GF-D8 (cell line): ENCODE measurements at regions not wholly inside any gene's neighbourhood (a gene's known extent, or its start where the extent isn't known, plus 50 kb on each side); places are given as distances from the start of the nearest gene placed in this dataset.
"Not testable (repeated sequence)": the region's sequence is repeated elsewhere in the genome, so short reads cannot be mapped to it uniquely, and the experiment has no call there.

ENCODE experiments used
- DNase-seq: peaks from one replicate; lab custom pipeline; 2025; lab: John Stamatoyannopoulos, UW

GRCh38 chr13:76289558-76289957, 596.6 kb downstream of the KCTD12 start:
- DNase-seq, result no peak

DNA sequence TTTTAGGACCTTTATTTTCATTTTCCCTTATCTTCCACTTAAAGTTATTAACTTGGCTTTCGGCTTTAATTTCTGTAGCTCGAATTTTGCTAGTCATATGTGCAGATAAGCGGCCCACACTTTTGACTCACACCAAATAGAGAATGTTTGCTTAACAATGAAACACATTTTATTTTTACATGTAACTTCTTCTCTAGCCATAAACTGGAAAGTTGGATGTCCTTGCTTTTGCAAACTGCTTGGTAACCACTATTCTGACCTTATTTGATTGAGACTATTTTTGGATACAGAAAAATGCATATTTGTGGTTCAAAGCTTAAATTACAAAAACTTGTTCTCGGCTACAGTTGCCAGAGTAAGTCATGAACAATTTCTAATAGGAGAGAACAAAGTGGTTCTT, 600.0 kb downstream of the KCTD12 start:
- DNase-seq, result no peak

- DNase-seq, result no peak
Observed at GRCh38 chr13:76285463-76285862, 600.7 kb downstream of the KCTD12 start.

- DNase-seq, result not testable (repeated sequence)
Observed at GRCh38 chr13:76279766-76280165, 606.4 kb downstream of the KCTD12 start.

DNA sequence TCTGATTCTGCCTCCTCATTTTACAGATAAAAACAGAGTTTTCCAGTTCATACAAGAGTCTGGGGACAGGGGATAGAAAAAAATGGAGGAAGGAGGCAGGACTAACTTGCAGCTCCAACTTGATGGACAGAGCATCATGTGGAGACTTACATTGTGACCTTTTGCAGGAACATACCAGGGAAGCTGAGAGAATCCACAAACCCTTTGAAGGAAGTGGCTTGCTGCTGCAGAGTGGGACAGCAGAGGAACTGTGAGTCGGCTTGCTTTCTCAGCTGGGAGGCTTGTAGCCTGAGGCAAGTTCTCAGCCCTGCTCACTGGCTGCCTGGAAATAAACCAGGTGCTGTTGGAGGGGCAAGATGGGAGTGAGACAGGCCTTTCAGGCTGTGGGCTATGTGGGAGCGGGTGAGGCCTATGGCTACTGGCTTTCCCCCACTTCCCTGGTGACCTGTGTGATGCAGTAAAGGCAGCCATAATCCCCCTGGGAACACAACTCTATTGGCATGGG, 614.4 kb downstream of the KCTD12 start:
- no peak for DNase-seq

- not testable (repeated sequence) for DNase-seq
Observed at GRCh38 chr13:76268307-76268706, 617.9 kb downstream of the KCTD12 start.

- no peak for DNase-seq
Observed at GRCh38 chr13:76267216-76267615, 619.0 kb downstream of the KCTD12 start.

- no peak for DNase-seq
Observed at GRCh38 chr13:76266561-76266960, 619.6 kb downstream of the KCTD12 start.

- DNase-seq, result no peak
Observed at GRCh38 chr13:76250211-76250610, 614.1 kb downstream of the LMO7 start.

DNA sequence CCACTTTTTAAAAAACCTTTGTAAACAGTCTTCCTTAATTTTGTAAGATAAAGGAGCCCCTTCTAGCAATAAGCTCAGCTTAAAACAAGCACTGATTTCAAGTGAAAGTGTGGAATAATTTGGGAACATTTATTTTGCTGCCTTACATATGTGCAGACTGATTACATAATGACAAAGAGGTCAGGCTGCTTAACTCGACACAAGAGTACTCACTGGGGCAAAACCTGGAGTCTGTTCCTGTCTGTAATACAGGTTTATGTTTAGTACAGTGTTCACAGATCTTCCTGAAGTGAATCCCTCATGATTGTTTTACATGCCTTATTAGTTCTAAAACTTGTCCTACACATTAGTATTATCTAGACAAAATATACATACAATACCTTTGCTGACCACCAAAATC, 609.8 kb downstream of the LMO7 start:
- DNase-seq, result no peak

GRCh38 chr13:76245211-76245610, 609.1 kb downstream of the LMO7 start:
- no peak for DNase-seq

- not testable (repeated sequence) for DNase-seq
Observed at GRCh38 chr13:76243120-76243519, 607.0 kb downstream of the LMO7 start.

- DNase-seq, result no peak
Observed at GRCh38 chr13:76239031-76239680, 603.0 kb downstream of the LMO7 start.

GRCh38 chr13:76231522-76232167, 595.5 kb downstream of the LMO7 start:
- DNase-seq, result no peak

GRCh38 chr13:76229281-76229680, 593.2 kb downstream of the LMO7 start:
- no peak for DNase-seq

GRCh38 chr13:76226941-76227340, 590.8 kb downstream of the LMO7 start:
- DNase-seq, result no peak

DNA sequence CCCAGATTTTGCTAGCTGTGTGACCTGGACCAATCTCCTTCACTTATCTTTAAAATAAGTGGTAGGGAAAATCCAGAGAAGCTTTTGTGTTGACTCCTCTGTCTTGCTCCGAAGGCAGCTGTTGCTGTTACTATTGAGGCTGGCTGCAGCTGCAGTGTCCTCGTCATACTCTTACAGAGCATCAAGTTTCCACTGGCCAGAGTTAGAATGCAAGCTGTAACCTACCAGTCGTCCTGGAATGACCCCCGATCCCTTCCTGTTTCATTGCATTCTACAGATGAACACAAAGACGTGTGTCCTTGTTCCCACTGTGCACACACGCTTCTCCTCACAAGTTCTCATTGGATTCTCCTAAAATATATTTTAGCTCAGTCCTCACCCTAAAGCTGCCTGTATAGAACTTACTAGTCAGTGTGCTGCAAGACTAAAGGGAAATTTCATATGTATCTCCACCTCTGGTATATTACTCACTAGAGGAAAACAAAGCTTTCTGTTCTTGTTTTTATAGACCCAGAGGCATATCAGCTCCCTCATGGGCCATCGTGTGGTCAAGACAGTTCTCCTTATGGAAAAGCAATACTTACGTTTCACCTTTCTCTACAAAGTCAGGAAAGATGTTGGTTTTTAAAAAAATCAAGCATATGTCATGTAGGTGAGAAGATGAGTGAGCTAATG, 589.8 kb downstream of the LMO7 start:
- no peak for DNase-seq

DNA sequence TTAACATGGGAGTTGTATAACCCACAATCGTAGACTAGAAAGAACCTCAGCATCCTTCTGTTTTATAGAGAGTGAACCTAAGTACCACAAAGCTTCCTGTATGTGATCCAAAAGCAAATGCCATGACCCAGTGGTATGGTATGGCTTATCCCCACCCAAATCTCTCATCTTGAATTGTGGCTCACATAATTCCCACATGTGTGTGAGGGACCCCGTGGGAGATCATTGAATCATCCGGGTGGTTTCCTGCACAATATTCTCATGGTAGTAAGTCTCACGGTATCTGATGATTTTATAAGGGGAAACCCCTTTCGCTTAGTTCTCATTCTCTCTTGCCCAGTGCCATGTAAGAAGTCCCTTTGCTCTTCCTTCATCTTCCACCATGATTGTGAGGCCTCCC, 587.9 kb downstream of the LMO7 start:
- no peak for DNase-seq

DNA sequence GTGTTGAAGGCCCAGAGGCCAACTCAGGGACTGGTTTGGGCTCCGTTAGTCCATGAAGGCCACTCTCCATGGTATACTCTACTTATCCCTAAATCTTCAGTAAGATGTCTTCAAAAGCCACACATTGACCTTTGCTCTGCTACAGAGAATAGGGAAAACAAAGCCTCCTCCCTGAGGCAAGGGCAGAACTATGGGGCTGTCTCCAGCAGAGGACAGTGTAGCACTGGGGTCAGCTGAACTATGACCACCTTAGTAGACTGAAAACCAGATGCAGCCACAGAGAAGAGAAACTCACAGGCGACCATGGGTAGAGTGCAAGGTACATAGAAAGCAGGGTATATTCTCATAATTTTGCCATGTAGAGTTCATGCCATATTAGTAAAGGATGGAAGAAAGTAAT, 587.4 kb downstream of the LMO7 start:
- no peak for DNase-seq

DNA sequence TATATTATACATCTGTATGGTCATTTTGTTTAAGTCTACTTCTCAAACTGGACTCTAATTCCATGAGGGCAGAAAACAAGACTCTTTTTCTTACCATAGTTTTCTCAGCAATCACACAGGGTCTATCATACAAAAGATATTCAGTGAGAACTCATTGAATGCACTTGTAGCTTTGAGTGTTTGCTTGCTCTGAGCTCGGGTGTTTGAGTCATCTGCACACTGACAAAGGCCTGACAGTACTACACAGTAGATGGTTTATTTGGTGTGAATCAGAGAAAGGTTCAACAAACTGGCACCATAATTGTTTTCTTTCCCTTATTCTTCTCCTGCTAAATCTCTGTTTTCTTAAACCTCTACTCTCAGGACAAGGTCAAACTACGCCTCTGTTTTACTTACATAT, 586.4 kb downstream of the LMO7 start:
- no peak for DNase-seq

- DNase-seq, result no peak
Observed at GRCh38 chr13:76216729-76217128, 580.6 kb downstream of the LMO7 start.

DNA sequence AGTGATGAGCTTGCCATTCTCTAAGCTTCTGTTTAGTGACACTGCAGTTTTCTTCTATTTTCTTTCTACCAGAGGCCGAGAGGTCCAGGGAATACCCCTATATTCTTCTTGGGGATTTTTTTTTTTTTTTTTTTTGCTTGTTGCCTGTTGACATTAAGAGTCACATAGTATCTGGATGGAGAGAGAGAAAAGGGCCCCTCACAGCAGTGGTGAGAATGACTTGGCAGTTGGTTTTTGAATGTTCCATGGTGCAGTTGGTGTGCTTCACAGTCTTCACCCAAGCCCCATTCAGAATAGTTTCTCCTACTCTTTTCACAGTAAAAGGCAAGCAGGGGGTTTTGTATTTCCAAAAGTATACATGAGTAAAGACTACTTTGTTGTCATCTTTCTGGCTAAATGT, 577.9 kb downstream of the LMO7 start:
- no peak for DNase-seq

DNA sequence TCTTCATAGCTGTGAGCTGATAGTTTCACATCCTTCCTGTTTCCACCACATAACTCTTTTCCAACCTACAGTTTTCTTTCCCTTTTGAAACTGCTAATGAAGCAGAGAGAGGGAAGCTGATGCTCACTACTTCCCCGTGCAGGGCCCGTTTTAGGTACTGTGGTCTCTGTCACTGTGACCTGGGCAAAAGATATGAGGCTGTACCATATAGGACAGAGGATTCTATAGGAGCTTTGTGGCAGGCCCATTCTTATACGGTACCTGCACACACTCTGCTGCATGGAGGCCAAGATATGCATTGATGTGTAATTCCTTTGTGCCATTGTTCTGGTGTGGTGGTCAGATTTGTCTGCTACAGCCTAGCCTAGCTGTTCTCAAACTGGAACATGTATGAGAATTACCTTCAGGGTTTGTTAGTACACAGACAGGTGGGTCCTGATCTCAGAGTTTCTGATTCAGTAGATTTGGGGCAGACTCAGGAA, 577.3 kb downstream of the LMO7 start:
- DNase-seq, result no peak
